ENCODE measurements at regions not wholly inside any gene's neighbourhood (a gene's known extent, or its start where the extent isn't known, plus 50 kb on each side); places are given as distances from the start of the nearest gene placed in this dataset.

DNA sequence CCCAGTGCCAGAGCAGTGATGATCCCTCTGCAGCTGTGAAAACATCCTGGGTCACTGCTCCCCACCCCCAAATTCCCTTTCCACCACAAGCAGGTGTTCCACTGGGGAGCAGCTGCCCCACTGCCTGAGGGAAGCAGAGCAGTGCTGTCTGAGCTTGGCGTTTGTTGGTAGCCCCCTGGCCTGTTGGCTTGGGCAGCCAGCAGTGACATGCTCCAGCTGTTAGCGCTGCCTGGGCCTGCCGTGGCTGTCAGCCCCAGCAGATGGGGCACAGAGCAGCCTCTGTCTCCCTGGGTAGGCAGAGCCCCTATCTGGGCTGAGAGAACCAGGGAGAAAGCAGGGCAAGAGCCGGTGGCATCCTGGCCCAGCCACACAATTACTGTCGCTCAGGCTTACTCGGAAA is 247.7 kb downstream of the GLI2 start:
- DNase-seq = no peak

DNA sequence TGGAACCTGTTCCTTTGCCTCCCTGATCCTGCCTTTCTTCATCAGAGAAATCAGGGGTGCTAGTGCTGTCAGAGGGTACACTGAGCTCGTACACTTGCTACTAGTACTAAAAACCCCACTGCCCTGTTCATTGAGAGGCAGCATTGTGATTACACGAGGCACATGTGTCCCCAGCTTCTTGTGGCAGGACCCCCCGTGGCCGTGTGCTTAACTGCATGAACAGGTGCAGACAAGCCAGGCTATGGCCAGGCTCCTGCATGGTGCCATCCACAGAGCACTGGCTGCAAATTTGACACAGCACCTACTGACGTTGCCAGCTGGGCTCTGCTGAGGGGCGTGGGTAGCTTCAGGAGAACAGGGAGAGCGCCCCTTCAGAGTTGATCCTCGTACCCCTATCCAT is 248.4 kb downstream of the GLI2 start:
- DNase-seq = no peak

DNA sequence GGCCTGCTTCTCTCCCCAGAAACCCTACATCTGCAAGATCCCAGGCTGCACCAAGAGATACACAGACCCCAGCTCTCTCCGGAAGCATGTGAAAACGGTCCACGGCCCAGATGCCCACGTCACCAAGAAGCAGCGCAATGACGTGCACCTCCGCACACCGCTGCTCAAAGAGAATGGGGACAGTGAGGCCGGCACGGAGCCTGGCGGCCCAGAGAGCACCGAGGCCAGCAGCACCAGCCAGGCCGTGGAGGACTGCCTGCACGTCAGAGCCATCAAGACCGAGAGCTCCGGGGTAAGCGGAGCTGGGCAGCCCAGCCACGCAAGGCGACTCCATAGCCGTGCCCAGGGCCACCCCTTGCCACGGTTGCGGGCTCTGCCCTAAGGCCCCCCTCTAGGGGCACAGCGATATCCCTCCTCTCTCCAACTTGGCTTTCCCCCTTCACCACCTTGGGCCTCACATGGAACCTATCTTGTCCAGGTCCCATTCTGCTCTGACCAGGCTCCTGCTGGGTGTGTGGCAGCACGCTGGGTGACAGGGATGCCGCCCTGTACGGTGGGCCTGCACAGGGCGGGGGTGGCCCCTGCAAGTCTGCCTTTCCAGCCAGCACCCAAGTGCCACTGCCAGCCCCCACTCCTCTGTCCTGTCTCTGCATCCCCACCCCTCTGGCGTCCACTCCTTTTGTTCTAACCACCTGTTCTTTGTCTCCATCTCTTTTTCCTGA is 248.9 kb downstream of the GLI2 start:
- DNase-seq = no peak

DNA sequence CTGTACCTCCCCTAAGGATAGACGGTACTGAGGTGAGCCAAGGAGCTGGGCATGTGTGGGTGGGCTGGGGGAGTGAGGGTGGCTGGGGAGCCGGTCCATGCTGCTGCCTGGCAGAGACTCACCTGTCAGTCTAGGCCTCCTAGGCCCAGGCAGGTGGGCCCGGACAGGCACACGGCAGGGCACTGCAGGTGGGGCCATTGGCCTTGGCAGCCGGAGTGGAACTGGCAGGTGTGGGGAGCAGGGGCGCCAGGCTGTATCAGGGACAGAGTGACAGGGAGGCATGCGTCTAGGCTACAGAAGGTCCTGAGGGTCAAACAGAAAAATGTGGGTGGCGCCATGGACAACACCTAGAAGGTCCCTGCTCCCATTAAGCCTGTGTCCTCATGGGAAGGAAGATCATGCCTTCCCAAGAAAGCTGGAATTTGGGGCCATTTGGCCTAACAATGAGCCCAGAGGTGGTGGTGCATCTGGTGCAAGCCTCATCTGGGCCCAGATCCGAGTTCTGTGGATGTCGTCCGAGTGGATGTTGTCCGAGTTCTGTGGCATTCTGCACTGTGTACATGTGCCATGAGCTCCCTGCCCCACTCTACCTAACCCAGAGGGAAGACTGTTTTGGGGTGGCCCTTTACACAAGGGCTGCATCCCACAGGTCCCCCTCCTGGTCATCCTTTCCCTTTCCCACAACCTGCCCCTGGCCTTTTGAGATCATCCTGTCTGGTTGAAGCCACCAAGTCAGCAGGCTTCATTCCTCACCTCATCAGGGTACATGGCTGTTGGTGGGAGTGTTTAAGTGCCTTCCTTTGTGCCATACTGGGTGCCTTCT is 249.7 kb downstream of the GLI2 start:
- no peak for DNase-seq

DNA sequence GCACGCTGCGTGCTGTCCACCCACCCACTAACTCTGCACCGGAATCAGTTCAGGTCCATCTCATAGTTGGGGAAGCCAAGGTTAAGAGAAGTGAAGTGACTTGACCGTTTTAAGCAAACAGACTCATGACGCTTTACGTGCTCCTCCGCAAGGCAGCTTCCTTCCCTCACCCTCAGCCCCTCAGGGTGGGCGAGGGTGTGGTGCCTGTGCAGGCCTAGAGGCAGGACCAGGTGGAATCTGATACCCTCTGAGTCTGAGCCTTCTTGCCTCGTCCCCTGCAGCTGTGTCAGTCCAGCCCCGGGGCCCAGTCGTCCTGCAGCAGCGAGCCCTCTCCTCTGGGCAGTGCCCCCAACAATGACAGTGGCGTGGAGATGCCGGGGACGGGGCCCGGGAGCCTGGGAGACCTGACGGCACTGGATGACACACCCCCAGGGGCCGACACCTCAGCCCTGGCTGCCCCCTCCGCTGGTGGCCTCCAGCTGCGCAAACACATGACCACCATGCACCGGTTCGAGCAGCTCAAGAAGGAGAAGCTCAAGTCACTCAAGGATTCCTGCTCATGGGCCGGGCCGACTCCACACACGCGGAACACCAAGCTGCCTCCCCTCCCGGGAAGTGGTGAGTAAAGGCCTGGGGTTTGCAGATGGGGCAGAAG is 250.5 kb downstream of the GLI2 start:
- DNase-seq = no peak

DNA sequence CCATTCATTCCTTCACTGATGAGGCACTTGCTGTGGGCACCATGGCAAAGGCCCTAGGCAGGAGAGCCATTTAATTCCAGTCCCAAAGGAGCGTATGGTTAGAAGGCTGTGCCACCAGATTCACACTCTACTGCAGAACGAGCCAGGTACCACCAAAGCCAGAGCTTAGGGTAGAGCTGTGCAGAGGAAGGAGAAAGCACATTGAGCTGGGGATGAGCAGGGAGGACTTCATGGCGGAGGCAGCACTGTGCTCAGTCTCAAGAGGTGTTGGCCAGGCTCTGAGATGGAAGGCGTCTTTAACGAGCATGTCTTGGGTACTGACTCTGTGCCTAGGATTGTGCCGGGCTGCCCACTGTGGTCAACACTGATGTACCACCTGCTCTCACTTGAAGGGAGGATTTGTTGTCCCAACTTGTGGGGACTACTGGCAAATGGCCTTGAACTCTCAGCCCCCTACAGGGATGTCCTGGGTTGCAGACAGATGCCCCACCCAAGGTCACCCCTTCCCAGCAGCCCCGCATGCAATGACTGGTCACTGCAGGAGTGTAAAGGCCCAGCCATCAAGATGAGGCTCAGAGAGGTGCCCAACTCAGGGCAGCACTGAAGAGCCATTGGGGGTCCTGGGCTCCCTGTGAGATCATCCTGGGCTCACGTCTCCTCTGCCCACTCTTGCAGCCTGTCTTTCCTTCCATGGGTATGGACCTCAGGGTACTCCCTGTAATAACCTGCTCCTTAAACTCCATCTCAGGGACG is 251.4 kb downstream of the GLI2 start:
- DNase-seq = no peak

DNA sequence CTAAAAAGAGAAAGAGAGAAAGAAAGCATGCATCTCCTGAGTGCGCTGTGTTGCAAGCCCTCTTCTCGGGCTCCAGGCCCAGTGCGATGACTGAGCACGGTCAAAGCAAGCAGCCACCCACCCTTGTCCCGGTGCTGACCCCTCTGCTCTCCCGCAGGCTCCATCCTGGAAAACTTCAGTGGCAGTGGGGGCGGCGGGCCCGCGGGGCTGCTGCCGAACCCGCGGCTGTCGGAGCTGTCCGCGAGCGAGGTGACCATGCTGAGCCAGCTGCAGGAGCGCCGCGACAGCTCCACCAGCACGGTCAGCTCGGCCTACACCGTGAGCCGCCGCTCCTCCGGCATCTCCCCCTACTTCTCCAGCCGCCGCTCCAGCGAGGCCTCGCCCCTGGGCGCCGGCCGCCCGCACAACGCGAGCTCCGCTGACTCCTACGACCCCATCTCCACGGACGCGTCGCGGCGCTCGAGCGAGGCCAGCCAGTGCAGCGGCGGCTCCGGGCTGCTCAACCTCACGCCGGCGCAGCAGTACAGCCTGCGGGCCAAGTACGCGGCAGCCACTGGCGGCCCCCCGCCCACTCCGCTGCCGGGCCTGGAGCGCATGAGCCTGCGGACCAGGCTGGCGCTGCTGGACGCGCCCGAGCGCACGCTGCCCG is 252.5 kb downstream of the GLI2 start:
- no peak for DNase-seq

DNA sequence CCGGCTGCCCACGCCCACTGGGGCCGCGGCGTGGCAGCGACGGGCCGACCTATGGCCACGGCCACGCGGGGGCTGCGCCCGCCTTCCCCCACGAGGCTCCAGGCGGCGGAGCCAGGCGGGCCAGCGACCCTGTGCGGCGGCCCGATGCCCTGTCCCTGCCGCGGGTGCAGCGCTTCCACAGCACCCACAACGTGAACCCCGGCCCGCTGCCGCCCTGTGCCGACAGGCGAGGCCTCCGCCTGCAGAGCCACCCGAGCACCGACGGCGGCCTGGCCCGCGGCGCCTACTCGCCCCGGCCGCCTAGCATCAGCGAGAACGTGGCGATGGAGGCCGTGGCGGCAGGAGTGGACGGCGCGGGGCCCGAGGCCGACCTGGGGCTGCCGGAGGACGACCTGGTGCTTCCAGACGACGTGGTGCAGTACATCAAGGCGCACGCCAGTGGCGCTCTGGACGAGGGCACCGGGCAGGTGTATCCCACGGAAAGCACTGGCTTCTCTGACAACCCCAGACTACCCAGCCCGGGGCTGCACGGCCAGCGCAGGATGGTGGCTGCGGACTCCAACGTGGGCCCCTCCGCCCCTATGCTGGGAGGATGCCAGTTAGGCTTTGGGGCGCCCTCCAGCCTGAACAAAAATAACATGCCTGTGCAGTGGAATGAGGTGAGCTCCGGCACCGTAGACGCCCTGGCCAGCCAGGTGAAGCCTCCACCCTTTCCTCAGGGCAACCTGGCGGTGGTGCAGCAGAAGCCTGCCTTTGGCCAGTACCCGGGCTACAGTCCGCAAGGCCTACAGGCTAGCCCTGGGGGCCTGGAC is 253.2 kb downstream of the GLI2 start:
- no peak for DNase-seq

DNA sequence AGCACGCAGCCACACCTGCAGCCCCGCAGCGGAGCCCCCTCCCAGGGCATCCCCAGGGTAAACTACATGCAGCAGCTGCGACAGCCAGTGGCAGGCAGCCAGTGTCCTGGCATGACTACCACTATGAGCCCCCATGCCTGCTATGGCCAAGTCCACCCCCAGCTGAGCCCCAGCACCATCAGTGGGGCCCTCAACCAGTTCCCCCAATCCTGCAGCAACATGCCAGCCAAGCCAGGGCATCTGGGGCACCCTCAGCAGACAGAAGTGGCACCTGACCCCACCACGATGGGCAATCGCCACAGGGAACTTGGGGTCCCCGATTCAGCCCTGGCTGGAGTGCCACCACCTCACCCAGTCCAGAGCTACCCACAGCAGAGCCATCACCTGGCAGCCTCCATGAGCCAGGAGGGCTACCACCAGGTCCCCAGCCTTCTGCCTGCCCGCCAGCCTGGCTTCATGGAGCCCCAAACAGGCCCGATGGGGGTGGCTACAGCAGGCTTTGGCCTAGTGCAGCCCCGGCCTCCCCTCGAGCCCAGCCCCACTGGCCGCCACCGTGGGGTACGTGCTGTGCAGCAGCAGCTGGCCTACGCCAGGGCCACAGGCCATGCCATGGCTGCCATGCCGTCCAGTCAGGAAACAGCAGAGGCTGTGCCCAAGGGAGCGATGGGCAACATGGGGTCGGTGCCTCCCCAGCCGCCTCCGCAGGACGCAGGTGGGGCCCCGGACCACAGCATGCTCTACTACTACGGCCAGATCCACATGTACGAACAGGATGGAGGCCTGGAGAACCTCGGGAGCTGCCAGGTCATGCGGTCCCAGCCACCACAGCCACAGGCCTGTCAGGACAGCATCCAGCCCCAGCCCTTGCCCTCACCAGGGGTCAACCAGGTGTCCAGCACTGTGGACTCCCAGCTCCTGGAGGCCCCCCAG is 254.1 kb downstream of the GLI2 start:
- no peak for DNase-seq

DNA sequence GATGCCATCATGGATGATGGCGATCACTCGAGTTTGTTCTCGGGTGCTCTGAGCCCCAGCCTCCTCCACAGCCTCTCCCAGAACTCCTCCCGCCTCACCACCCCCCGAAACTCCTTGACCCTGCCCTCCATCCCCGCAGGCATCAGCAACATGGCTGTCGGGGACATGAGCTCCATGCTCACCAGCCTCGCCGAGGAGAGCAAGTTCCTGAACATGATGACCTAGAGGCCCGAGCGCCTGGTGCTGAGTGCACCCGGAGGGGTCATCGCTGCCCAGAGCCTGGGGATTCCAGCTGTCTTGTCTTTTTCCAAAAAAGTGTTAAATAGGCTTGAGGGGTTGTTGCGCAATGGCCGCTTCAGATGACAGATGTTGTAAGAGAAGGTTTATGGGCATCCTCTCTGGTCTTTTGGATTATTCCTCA is 254.8 kb downstream of the GLI2 start:
- no peak for DNase-seq

DNA sequence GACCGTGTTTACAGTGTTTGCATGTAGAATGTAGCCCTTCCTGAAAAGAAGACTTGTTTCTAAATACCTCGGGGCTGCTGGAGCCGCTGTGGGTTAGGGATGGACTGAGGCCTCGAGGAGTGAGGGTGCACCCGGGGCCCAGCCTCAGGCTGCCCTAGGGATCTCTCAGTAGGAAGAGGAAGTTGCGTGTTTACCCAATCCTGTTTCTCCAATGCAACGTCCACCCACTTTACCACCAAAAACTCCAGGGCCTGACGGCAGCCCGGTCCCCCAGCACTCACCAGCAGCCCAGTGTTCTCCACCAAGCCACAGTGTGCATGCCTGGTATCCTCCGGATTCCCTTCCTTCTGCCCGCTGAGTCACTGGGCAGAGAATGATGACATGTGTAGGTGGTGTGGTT is 255.8 kb downstream of the GLI2 start:
- no peak for DNase-seq

DNA sequence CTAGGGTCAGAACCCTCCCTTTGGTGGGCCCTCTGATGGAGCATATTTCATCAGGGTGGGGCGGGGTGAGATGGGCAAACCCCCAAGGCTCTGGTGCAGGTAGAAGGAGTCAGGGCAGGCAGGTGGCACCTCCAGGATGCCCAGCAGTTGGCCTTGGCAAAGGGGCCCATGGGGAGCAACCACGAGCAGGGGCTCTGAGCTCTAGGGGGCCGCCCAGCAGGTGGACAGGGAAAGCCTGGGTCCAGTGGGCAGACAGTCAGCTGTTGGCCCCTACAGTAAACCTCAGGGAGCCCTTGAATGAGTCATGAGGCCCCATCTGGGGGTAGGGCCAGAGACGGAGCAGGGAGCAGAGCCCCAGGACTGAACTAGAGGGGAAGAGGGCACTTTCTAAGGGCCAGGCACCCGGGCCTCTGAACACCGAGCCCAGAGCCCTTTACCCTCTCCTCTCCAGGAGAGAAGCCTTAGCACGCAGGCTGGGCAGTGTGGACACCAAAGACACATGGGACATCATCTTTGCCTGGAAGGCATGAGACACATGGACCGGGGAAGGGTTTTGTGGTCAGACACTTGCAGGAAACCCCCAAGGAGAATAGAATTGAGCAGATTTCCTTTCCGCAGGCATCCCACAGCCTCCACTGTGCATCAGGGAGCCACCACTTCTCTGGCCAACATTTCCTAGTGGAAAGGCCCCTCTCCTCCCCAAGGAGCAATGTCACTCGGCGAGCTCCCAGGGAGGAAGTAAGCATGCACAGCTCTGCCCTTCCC is 257.3 kb downstream of the GLI2 start:
- no peak for DNase-seq

DNA sequence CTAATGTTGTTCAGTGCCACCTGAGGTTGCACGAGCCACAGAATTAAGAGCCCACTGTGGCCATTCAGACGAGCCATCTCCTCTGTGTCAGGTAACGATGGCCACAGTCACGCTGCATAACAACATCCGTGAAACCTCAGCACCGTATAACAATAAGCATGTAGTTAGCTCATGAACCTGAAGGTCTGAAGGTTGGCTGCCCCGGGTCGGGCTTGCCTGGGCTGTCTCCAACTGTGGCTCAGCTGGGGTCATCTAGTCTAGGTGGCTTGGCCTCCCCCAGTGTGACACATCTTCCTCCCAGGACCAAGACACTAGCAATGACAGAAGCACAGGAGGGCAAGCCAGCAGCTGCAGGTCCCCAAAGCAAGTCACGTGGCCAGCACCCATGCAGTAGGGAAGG is 258.0 kb downstream of the GLI2 start:
- no peak for DNase-seq

DNA sequence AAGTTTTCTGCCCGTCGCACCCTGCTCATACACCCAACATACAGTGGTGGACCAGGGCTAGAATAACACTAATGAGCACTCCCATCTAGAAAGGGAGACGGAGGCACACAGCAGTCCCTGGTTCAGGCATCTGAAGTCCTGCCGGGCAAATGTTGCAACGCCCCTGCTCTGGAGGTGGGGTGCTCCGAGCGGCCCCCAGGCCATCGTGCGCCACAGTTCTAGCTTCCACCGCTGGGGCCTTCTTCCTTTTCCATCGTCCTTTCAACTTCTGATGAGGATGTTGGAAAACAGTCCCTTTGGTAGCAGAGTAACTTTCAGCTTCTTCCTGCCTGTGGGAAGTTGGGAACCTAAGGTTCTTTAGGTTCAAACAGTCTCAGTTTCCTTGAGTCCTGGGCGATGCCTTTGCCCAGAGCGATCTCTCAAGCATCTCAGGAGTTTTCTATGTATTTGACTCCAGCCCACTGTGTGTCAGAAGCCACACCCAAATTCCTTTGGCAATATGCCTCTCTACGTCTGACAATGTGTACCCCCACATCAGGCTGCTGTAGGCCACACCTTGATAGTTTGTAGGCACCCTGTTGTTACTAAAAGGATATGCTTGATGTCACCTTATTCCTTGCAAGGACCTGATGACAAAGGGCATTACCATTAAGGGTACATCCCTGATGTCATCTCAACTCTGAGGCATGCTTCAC is 258.8 kb downstream of the GLI2 start:
- no peak for DNase-seq

DNA sequence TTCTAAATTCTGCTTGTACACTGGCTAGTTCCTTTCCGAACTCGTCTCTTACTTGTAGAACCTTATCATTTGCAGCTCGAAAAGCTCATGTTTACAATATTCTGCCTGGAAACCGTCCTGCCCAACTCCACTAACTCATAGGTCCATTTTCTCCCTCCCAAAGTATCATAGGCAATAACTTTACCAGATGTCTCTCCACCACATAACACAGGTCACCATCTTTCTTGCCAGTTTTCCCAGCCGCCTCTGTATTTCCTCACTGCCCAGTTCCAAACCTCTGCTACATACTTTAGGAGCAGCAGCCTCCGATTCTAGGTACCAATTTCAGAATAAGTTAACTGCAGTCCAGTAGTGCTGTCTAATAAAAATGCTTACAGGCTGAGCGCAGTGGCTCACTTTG is 259.5 kb downstream of the GLI2 start:
- DNase-seq = no peak

DNA sequence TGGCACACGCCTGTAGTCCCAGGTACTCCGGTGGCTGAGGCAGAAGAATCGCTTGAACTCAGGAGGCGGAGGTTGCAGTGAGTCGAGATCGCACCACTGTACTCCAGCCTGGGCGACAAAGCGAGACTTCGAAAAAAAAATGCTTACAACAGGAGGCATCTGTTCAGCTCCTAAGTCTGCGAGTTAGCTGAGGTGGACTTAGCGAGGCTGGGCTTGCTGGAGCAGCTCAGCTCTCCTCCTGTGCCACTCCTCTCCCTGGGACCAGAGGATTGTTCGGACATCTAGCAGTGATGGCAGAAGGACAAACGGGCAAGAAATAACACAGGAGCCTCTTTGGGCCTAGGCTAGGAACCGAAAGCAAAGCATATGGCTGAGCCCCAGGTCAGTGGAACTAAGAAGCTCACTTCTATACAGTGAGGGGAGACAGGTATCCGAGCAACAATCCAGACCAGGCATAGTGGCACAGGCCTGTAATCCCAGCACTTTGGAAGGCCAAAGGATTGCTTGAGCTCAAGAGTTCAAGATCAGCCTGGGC is 260.1 kb downstream of the GLI2 start:
- no peak for DNase-seq

DNA sequence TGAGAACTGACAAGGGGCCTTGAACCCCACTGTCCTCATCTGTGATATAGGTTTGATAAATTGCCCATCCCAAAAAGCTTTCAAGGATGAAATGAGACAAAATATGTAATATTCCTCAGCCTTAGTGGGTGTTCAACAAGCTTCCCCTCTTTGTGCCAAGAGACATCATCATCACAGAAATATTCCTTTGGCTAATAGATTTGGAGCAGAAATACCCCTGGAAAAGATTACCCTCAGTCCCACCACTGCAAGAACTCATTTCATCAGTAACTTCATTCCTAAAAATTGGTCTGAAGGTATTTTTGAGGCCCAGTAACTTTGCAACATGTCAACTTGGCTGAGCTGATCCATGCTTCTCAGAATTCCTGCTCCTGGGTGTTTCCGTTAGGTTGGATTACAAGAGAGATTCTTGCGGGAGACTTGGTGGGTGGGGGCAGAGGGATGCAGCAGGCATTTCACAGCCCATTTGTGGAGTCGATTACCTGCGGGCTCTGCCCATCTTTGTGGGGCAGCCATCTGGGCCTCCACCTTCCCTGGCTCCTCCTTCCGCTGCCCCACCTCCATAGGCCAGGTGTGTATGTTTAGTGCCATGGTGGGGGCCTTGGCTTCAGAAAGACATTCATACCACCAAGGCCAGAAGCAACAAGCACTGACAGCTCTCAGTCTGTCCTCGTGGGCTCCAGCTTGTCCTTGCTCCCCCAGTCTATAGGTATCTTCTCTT is 263.9 kb downstream of the GLI2 start:
- DNase-seq = no peak

DNA sequence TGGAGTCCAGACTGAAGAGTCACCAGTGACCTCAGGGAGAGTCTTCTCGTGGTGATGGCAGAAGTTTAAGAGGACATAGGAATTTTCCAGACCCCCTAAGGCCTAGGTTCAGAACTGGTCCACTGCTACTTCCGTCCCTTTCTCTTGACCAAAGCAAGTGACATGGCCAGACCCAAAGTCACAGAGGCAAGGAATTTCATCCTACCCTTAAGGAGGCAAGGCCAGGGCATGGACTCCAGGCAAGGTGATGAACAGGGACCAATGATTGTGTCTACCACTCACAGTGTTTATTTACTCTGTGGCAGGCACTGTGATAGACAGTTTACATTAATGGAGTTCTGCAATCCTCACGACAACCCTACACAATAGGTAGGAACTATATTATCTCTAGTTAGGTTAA is 265.1 kb downstream of the GLI2 start:
- DNase-seq = no peak

Data from NCI-H446 (cell line).